ENCODE measurements at regions not wholly inside any gene's neighbourhood (a gene's known extent, or its start where the extent isn't known, plus 50 kb on each side); places are given as distances from the start of the nearest gene placed in this dataset.

DNA sequence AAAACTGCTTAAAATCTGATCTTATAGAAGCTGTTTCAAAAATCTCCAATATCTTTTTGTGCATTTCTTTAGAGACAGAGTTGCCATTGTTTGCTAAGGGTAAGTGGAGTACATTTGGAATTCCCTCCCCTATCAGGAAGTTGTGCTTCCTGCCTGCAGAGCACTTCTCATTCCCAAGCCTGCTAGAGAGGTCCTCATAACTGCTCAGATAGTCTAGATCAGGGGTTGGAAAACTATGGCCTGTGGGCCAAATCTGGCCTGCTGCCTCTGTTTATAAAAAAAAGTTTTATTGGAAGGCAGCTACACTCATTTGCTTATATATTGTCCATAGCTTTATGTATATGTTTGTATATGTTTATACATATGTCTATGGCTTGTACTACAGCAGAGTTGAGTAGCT is 333.7 kb upstream of the PROK2 start:
- DNase-seq, result no peak

DNA sequence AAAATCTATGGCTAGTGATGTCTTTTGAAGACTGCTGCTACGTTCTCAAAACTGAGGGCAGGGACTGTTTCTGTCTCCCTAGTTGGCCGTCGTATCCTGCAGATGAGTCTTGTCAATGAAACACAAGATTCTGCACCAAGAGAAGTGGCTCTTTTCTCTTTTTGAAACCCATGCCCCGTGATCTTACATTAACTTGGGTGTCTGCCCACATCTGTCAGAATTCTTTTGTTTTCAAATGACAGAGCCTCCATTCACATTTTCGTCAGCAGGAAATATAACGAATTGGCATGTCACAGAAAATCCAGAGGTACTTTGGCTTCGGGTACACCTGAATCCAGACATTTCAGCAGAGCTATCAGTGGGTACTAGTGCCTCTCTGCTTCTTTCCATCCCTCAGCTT is 331.3 kb upstream of the PROK2 start:
- no peak for DNase-seq

DNA sequence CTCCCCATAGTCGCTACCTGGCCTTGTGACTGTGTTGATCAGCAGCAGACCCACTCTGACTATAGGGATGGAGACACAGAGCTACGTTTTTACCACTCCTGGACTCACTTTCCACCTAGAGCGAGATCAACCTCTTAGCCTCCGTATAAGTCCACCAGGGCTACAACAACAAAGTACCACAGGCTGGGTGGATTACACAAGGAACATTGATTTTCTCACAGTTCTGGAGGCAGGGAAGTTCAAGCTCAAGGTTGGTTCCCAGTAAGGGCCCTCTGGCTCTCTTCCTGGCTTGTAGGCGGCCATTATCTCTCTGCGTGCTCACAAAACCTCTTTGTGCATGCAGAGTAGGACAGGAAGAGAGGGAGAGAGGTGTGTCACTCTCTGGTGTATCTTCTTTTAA is 330.4 kb upstream of the PROK2 start:
- DNase-seq, result no peak

DNA sequence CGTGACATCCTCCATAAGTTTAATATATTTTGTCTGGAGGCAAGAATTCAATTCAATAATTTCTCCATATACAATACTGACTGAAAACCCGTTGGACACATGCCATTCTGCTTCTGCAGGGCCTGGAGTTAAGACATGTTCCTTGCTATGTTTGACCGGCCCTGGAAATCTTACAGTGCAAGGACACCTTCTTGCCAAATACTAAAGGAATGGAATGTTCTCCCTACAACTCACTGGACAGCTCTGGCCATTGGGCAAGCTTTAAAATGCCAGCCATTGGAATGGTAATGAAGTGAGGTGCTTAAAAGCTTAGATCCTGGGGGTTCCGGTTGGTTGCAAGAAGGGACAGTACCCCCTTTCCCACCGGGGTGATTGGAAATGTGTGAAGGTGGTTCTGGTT is 329.8 kb upstream of the PROK2 start:
- DNase-seq, result no peak

DNA sequence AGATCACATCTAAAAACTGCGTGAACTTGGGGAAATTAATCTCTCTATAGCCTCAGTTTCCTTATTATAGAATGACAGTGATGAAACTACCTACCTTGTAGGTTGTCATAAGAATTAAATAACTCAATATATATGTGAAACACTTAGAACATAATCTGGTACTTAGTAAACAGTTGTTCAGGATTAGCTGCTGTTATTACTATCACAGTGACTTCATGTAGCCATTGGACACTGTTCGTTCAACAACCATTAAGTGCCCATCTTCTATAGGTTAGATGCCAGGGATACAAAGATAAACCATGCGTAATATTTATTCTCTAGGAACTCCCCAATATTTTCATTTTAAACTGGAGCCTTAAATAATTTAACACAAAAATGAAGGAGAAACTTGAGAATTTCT is 329.0 kb upstream of the PROK2 start:
- DNase-seq, result no peak

DNA sequence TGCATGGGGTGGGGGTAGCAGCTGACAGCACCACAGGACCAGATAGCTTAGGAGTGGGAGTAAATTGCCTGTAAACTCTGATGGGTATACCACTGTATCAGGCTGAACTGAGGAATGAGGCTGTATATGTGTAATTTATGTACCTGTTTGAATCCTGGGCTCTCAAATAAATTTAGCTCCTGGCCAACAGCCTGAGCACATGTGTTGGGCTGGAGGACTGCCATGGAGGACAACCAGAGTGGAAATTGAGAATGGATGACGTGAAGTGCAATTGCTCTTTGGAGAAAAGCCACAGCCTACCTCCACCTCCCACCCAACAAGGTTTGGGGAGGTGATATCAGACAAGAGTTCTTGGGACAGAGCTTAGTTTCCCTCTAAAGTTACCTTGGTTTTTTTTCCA is 328.6 kb upstream of the PROK2 start:
- DNase-seq, result no peak

DNA sequence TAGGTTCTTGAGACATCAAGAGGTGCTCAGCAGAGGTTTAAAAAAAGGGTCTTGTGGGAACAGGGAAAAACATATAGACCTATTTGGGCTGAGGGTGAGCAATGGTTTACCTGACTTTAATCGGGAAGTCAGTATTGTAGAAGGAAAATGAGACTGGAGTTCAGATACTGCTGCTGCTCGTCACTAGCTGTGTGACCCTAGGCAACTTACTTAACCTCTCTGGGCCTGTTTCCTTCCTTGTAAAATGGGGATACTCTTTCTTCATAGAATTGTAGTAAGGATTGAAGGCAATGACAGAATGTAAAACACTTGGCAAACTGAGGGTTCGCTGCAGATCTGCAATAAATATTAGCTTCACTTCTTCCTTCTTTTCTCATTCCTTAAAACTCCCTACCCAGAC is 327.5 kb upstream of the PROK2 start:
- no peak for DNase-seq

DNA sequence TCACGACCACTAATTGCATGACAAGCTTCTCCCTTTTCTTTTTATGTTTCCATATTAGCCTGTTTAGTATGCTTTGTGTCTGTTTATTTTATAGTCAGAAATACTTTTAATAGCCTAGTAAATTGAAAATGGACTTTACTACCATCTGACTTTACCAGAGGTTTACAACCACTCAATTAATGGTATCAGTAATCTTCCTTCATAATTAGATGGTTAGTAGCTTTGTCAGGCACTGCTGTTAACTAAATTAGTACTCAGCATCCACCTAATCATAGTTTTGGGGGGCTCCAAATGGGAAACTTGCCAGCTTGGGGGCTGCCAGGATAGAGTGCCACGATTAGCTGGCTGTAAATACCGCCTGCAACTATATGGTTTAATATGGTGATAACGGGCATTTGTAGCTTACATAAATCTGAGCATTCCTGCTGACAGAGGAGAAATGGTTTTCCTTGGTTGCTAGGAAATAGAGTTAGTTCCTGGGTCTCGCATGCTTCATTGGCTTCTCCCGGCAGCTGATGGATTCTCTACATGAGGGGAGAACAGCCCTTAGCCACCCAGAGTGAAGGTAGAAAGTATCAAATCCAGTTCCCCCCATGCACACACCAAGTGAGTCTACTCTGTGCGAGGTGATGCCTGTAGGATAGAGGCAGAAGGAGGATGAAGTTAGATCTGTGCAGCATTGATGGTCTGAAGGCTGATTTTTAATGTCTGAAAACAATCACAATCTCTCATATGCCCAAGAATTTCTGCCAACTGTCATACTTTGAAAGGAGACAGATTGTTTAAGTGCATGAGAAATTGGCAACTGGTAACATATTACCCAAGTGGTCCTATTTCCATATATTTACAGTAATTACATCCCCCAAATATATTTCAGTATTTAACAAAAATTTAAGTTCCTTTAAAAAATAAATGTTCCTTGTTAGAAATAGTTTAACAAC is 326.6 kb upstream of the PROK2 start:
- no peak for DNase-seq

DNA sequence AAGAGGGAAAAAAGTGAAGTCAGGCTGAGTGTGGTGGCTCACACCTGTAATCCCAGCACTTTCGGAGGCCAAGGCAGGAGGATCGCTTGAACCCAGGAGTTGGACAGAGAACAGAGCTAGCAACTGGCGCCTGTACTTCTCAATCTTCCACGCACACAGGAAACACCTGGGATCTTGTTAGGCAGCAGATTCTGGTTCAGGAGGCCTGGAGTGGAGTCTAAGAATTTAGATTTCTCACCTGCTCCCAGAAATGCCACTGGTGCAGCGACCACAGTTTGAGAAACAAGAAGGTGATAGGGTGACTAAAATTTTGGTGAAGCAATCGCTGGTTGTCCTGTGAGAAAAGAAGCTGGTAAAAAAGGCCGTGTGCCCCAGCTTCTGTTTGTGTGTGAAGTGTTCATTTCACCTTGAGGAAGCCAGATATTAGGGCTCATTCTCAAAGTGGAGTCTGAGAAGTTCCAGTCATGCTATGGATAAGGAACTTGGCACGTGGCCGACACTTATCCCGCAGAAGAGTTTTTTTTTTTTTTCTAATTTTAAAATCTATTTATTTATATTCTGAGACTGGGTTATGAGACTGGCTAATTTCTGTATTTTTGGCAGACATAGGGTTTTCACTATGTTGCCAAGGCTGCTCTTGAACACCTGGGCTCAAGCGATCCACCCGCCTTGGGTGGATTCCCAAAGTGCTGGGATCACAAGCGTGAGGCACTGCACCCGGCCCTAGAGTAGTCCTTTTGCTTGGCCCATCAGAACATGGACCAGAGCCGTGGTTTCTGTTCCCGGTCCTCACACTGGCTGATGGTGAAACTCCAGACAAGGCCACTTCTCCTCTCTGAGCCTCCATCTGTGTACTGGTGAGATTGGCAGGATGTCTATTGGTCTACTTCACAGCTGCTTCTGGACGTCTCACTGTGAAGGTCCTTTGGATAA is 324.6 kb upstream of the PROK2 start:
- no peak for DNase-seq

DNA sequence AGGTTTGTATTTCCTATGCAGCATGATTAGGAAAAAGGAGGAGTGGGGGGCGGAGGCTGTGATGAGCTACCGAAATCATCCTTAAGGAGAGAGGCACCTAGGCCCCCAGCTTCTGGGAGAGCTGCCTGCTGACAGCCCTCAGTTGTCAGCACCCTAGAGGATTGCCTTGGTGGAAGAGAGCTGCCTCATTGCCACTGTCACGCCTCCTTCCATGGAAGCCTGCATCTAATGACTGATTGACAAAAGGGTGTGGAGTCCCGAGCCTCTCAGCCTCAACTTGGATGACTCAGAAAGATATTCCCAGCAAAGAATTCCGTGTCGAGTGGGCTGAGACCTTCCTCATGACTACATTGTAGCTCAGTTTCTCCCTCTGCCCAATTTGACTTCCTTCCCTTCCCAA is 320.4 kb upstream of the PROK2 start:
- DNase-seq, result no peak

DNA sequence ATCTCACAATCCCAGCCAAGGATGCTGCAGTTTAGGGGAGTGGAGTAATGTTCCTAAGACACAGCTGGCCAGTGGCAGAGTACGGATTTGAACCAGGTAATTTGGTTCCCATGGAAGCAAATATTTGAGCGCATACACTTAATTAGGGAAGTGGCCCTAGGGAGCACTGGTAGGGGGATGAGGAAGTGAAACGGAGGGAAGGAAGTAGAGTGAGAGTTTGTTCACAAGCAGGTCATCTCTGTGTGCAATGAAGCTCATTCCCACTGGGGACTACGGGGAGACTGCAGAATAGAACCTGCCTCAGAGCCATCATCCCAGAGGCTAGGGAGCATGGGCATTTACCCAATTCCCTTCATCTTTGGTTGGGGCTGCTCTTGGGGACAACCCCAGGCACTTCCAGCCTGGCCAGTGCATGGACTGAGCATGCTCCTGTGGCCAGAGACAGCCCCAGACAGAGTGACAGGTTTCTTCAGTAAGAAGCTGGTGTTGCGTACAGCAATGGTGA is 317.2 kb upstream of the PROK2 start:
- no peak for DNase-seq

DNA sequence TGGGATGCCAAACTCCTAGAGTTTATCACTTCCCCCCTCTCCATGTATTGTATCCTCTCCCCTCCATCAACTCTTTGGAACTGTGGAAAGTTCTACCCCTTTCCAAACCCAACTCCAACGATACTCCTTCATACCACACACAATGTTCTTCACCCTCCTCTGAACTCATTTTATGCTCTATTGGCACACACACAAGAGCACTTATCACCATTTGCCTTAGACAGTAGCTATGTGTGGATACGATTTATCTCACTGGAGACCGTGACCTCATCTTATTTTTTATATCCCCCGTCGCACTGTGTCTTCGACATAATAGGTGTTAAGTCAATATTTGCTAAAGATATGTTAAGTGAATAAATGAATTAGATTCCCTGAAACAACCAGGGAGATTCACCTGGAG is 316.5 kb upstream of the PROK2 start:
- no peak for DNase-seq

DNA sequence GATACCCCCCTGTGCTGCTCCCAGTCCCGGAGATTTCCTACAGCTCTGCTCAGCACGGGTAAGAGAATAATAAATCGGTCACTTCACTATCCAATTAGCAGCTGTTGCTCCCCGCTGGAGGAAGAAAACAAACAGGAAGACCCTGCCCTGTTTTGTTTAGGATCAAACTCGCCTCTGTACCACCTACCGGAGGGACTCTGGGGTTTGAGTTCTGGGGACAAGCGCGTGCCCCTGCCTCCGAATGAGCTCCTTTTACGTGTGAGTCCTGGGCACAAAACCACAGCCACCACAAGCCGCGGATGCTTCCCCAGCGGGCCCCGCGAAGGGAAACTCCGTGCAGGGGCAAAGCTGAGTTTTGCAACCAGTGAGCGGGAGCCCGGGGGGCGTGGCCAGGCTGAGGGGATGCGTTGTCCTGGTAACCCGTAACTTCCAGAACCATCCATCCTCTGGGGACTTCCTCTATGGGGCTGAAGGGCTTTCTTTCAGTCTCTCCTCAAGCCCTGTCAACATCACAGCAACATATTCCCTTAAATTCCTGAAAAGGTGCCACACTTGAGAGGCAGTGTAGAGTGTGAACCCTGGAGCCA is 315.7 kb upstream of the PROK2 start:
- DNase-seq, result peak; percentile 22

DNA sequence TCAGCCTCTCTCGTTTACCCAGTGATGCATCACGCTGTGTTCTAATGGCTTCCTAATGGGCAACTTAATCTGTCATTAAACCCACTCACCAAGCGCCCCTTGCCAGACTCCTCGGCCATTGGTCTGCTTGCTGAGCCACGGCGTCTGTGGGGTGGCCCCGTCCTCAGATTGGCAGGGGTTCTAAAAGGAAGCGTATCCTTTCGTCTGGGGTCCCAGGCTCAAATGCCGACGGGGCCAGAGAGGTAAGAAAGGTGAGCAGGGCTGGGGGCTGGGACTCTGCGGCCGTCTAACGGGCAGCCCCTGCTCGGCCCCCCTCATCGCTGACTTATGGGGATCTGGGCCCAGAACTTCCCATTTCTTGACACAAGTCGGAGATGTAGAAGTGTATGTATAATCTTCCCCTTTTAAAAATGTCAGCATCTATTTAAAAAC is 315.1 kb upstream of the PROK2 start:
- no peak for DNase-seq

DNA sequence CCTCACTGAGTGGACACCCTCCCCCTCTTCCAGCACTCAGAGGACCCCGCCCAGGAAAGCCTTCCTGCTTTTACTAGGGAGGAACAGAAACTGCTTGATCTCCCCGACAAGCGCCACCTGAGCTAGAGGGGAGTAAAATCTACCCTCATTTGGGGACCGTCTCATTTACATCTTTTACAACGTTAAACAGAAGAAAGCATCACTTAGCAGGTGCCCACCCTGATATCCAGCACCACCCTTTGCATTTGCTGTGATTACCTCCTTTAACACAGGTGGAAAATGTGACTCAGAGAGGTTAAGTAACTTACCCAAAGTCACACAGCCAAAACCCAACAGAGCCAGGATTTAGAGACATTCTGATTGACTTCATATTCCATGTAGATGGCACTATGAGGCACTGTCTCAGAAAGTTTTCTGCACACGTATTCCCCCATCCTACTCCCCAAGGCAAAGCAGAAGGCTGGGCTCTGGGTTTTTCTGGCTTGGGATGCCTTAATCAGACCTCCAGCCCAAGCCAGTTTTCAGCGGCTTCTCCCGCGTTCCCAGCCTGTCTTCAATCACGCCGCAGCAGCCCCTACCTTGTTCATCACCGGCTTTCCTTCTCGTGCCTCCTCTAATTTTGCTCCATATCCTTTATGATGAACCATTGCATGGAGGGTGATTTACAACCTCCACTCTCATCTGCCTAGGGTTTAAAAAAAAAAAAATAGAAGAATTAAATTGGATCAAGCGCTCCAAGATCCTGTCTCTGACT is 314.6 kb upstream of the PROK2 start:
- DNase-seq, result no peak

DNA sequence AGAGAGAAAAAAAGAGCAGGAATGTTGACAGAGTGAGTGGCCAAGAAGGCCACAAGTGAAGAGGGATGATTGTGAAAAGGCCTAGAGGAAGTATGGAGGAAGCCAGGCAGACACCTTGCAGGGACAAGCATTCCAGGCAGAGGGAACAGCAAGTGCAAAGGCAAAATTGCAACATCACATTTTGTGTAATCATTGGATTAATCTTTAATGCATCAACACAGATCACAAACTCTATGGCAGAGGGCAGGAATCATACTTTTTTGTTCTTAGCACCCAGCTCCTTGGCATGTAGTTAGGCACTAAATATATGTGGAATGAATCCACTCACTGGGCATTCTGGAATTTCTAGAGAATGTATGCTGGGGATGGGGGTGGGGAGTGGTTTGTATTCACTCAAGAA is 312.1 kb upstream of the PROK2 start:
- DNase-seq, result no peak

DNA sequence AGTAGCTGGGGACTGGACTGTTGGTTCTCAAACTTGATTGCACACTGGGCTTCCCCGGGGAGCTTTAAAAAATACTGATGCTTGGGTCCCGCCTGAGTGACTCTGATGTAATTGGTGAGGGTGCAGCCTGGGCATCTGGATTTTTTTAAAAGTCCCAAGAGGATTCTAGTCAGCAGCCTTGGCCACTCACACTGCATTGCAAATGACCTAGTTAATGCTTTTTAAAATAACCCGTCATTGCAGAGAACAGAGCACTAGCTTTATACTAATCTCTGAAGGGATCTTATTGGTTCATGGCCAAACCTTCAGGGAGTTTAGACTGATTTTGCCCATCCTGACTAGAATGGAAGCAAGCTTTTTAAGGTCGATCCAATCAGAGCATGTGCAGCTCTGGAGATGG is 310.6 kb upstream of the PROK2 start:
- no peak for DNase-seq

DNA sequence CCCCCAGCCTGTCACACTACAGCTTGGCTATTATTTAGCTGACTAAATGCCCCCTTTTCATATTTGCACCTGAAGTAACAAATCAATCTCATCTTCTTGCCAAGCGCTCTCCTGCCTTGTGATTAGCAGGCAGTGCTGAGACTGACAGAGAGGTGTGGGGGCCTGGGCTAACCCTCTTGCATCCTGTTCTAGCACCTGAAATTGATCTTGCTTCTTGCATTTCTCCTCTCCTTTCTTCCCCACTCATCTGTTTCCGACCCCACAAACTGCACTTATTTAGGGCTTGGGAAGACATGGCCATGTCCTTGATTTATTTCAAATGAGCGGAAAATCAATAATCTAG is 309.0 kb upstream of the PROK2 start:
- no peak for DNase-seq

DNA sequence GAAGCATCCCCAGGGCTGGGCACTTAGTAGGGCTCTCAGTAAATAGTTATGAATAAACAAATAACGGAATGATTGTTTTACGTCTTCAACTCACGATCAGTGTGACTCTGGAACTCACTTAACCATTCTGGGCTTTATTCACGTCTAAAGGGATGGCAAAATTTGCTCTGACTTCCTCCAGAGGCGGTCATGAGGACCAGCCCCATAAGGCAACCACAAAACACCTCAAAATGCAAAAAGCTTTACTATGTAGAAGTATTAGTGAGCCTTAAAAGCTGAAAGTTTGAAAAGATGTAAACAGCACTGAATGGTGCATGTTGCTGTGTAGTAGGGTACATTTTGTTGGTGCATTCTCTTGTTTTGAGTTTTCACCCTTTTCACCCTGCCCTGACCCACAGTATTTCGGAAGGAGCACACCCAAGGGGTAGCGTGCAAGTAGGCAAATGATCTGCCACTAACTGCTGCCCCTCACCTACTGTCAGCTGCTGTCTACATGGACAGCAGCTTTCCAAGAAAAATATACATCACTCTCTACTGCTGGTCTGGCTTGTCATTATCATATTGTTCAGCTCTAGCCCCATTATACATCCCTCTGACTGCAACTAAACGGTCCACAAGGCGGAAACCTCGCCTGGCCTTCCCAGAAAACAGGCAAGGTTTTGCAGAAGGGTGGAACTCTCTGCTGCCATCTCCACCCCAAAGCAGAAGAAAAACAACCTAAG is 308.5 kb upstream of the PROK2 start:
- no peak for DNase-seq

DNA sequence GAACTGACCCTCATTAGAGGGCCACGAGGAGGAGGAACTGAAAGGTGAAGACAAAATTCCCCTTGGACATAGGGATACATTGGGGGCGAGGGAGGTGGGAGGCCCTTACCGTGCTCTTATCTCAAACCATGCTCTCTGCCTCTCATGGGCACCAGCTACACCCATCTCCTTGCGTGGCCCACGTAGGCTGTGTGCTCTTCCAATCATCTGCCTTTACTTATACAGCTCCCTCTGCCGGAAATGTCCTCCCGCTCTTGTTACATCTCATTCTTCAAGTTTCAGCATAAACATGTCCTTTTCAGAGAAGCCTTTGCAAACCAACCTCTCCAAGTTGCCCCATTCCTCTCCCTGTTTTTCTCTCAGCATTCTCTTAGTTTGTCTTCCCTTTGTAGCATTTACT is 307.8 kb upstream of the PROK2 start:
- DNase-seq, result no peak

DNA sequence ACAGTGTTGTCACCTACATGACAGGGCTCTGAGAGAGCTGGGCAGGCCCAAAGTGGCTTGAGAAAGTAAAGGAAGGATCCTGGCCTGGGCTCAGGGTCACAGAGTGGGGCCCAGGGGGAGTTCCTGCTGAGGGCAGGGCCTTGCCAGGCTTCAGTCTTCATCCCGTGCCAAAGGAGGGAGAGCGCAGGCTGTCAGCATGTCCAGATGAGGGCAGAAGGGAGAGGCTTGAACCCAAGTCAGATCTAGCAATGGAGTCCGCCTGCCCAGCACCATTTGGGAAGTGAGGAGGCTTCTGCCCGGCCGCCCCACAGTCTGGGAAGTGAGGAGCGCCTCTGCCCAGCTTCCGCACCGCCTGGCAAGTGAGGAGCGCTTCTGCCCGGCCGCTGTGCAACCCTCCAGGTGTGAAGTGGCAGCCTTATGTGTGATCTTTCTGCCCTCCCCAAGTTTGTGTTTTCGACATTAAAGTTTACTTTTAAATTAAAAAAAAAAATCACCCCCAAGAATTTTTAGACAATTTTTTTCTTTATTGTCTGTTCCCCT is 303.6 kb upstream of the PROK2 start:
- no peak for DNase-seq

DNA sequence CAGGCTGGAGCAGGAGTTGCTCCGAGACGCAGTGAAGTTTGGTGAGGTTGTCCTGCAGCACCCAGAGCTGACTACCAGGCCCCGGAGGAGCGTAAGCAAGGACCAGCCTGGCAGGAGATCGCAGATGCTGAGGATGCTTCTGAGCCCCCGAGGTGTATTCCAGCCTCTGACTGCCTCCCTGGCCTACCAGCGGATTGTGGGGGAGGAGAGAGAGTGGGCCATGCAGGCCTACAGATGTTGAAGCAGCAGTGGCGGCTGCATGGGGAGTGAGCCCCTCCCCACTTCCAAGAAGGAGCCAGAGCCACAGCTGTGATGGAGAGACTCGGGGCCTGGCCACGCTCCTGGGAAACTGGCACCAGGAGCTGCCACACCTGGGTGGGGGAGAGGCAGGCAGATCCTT is 302.5 kb upstream of the PROK2 start:
- DNase-seq, result no peak
